NCI-H2081 (cell line): ENCODE measurements at regions not wholly inside any gene's neighbourhood (a gene's known extent, or its start where the extent isn't known, plus 50 kb on each side); places are given as distances from the start of the nearest gene placed in this dataset.
"Not testable (repeated sequence)": the region's sequence is repeated elsewhere in the genome, so short reads cannot be mapped to it uniquely, and the experiment has no call there.

Source experiments
- DNase-seq, 2 experiments: peaks; one replicate each; lab custom pipeline; 2025; lab: John Stamatoyannopoulos, UW

DNA sequence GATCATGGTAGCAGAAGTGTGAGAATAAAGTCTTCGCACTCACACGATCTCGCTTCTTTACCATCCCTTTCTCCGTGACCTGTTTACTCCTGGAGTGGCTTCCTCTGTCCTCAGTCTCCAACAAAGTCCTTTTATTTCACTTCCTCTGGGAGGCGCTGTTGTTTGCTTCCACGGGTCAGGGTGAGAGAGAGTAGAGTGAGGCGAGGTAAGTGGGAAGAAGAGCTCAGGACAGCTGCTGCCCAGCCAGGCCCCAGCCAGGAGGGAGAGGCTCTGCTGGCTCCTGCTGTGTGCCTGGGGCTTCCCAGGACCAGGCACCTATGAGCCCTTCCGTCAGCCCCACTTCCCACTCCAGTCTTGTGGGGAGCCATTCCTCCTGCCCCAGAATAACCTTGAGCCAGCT, 242.1 kb downstream of the FGF9 start:
- peak in 1 of 2 experiments; percentile 31 for DNase-seq

DNA sequence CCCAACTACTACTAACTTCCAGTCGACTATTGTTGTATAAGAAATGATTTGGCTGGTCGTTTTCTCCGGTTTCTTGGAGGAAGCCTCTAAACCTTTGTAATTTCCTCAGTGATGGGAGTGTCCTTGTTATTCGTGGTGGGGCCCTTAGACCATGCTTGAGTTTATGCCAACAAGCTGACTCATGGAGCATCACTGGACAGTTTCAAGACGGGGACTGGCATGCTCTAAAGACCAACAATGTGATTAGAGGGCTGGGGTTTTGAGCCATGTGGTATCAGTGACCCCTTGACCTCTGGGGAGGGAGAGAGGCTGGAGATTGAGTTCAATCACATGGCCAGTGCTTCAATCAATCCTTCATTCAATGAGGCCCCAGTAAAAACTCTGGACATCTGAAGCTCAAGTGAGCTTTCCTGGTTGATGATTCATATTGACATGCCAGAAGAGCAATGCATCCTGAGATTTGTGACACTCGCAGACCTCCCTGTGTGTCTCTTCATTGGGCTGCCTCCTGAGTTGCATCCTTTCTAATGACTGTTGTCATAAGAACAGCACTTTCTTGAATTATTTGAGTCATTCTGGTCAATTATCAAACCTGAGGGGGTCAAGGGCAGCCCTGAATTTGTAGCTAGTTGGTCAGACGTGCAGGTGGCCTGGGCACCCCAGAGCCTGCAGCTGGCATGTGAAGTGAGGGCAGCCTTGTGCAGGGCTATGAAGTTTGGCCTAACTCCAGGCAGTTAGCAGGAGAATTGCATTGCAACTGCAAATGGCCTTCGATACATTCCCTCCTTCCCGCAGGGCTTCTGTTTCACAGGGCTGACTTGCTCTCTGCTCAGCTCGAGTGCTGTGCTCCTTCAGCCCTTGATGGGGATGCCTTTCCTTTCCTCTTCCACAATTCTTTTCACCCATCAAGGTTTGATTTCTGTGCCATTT, 246.5 kb downstream of the FGF9 start:
- DNase-seq: no peak

GRCh38 chr13:21920802-21921201, 249.9 kb downstream of the FGF9 start:
- not testable (repeated sequence) for DNase-seq

DNA sequence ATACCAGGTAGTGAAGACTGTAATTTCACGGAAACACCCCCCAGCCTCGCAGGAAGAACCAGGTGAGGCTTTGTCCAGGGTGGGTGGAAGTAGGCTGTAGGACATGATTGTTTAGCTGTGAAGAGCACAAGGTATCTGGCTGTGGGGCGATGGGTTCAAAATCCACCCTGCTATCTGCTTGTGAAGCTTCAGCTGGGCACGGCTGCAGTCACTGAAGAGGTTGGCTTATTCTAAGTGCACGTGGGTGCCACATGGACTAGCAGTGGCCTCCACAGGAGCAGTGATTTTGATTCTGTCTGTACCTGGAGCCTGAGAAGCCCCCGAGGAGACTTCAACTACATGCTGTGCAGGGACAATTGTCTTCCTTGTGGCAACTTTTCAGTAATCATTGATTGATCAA, 254.1 kb downstream of the FGF9 start:
- no peak for DNase-seq

DNA sequence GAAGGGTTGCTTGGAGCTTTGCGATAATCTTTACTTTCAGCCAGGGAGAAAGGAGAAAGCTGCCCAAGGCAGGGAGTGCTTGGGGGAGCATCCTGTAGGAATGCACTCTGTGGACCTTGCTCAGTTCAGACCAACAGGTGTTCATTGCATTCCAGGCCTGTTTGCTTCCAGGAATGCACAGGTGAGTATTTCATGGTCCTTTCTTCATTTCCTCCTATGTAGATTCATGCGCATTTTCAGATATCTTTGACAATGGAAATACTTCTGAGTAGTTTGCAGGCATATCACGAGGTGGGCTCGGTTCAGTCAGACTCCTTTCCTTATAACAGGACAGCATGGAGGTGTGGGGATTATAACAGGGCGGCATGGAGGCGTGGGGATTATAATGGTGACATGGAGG, 254.8 kb downstream of the FGF9 start:
- no peak for DNase-seq

GRCh38 chr13:21929400-21929799, 258.5 kb downstream of the FGF9 start:
- no peak for DNase-seq

GRCh38 chr13:21930536-21930935, 259.7 kb downstream of the FGF9 start:
- DNase-seq: no peak

GRCh38 chr13:21932578-21932977, 261.7 kb downstream of the FGF9 start:
- DNase-seq: no peak

DNA sequence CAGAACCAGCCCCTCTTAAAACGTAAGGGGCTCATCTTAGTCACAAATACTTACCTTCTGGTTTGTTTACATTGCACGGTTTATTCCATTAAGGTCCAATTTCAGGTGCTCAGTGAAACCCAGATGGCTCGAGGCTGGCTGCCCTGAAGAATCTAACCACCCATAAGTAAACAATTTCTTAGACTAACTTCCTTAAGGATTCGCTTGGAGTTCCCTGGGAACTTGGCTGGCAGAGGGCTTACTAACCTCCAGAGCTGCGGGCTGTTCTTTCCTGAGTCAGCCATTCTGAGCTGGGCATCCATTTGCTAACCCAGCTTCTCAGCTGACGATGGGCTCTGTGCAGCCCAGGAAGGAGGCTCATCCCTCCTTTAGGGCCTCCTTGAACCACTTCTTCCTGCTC, 262.1 kb downstream of the FGF9 start:
- no peak for DNase-seq

DNA sequence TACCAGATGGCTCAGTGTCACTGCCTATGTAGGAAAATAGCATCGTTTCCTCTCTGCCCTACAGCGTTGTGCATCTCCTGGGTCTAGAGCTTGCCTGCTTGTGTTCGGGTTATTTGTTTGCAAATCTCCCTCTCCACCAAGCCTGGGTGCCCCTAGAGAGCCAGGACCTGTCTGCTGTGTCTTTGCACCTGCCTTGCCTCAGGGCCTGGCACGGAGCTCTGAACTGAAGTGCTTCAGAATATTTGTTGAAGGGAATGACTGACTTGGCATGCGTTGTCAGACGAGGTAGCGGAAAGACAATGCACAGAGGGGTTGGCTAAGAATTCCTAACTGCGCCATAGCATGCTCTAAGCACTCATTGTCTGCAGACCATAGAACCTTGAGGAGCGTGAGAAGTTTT, 263.4 kb downstream of the FGF9 start:
- DNase-seq: peak; percentile 79 to 91

DNA sequence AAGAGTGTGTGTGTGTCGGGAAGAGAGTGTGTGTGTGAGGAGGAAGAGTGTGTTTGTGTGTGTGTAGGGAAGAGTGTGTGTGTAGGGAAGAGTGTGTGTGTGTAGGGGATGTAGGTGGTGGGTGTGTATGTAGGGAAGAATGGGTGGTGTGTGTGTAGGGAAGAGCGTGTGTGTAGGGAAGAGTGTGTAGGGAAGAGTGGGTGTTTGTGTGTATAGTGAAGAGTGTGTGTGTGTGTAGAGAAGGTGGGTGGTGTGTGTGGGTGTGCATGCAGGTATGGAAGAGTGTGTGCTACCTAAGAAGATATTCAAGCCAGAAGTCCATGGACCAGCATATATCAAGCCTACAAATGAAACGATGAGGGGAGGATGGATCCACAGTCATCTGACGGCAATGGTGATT, 265.8 kb downstream of the FGF9 start:
- DNase-seq: no peak

GRCh38 chr13:21938168-21938567, 267.3 kb downstream of the FGF9 start:
- DNase-seq: no peak

DNA sequence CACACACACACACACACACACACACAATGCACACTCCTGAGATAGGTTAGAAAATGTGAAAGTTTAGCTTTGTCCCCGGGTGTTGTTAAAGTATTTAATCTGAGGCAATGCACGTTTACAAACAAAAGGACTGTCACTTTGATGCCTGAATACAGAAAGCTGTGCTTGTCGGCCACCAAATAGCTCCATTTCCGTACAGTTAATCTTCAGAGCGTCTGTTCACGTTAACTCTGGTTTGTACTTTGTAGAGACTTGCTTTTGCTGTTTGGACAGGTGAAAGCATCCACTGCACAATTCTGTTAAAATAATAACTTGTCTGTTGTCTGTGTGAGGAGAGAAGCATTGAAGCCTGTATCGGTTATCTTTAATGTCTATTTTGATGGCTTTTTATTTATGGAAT, 267.8 kb downstream of the FGF9 start:
- no peak for DNase-seq

- no peak for DNase-seq
Measured at GRCh38 chr13:21942061-21942460, 271.2 kb downstream of the FGF9 start.

DNA sequence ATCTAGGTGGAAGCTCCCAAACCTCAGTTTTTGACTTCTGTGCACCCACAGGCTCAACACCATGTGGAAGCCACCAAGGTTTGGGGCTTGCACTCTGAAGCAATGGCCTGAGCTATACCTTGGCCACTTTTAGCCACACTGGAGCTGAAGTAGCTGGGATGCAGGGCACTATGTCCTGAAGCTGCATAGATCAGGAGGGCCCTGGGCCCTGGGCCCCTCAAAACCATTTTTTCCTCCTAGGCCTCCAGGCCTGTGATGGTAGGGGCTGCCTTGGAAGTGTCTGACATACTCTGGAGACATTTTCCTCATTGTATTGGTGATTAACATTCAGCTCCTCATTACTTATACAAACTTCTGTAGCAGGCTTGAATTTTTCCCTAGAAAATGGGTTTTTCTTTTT, 273.7 kb downstream of the FGF9 start:
- no peak for DNase-seq

GRCh38 chr13:21945195-21945594, 274.3 kb downstream of the FGF9 start:
- DNase-seq: no peak

DNA sequence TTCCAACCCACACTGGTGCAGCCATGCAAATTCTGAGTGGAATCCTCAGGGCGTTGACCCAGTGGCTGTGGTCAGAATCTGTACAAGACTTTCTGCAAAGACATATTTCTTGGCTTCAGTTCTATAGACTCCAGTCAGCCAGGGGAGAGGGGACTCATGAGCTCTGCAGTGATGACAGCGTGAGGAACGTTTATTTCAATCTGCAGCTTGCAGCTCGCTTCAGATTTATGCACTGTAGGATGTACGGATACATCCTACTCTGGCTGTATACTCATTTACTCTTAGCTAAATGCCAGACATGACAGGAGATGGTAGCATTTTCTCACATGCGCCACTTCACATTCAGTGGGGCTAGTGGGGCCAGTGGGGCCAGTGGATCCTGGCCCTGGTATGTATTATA, 276.1 kb downstream of the FGF9 start:
- DNase-seq: no peak

GRCh38 chr13:21948769-21949474, 278.0 kb downstream of the FGF9 start:
- DNase-seq: no peak

GRCh38 chr13:21949818-21950429, 279.1 kb downstream of the FGF9 start:
- DNase-seq: no peak

DNA sequence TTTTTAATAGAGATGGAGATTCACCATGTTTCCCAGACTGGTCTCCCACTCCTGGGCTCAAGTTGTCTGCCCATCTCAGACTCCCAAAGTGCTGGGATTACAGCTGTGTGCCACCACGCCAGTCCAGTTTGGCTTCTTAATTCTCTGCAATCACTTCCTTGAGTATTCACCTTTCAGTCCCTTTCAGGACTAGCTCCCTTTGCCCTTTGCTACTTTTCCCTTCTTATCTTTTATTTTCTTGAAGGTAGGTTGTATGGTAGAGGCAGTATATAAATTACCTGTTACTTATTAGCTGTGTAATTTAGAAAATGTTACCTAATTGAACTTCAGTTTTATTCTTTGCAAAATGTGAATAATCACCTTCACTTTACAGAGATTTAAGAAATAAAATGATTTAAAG, 285.8 kb downstream of the FGF9 start:
- DNase-seq: no peak

- DNase-seq: no peak
Measured at GRCh38 chr13:21957833-21958232, 287.0 kb downstream of the FGF9 start.

- DNase-seq: no peak
Measured at GRCh38 chr13:21960108-21960507, 289.2 kb downstream of the FGF9 start.

DNA sequence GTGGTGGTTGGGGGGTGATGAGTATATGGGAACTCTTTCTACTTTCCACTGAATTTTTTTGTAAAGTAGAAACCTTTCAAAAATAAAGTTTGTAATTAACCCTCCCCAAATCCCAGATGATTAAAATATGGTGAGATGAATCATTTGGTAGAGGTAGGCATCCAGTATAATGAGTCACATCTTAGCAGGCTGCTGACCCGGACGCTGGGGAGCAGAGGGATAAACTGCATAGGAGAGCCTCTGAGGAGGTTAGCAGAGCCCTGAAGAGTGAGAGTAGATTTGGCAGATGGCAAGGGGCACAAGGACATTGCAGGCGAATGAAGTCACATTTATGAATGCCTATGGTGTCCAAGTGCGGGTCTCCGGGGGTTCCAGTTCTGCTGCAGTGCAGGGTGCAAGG, 293.8 kb downstream of the FGF9 start:
- no peak for DNase-seq
